HG03439 (cell line): ENCODE measurements at regions not wholly inside any gene's neighbourhood (a gene's known extent, or its start where the extent isn't known, plus 50 kb on each side); places are given as distances from the start of the nearest gene placed in this dataset.

Source experiments
- ATAC-seq: cut with Tn5 transposase; IDR thresholded peaks from one replicate; pipeline ENCODE4 v1.9.1; 2021; ENCODE audit warnings: mild to moderate bottlenecking, moderate library complexity; ENCODE audit not compliant: unreplicated experiment

- no peak for ATAC-seq
These were observed 50.8 kb upstream of the KCNJ6 start for GRCh38 chr21:37967036-37967435.

GRCh38 chr21:37968744-37969143, 52.5 kb upstream of the KCNJ6 start:
- no peak for ATAC-seq

- ATAC-seq = no peak
These were observed 54.3 kb upstream of the KCNJ6 start for GRCh38 chr21:37970548-37970947.

- ATAC-seq = no peak
These were observed 55.2 kb upstream of the KCNJ6 start for GRCh38 chr21:37971390-37971950.

DNA sequence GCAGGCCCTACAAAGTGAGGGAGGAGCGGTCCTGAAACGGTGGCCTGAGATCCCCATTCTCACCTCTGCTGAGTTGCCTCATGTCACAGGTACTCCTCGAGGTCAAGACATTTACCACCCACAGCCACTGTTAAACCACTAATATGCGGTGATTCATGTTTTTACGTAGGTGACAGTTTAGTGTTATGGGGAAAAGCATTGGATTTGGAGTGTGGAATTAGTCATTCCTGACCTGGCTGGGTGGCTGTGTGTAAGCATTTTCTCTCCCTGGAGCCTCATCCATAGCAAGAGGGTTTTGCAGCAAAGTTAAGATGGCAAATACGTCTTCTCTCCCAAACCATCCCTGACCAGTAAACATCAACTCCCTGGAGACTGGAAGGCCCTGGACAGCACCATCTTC, 57.8 kb upstream of the KCNJ6 start:
- no peak for ATAC-seq

DNA sequence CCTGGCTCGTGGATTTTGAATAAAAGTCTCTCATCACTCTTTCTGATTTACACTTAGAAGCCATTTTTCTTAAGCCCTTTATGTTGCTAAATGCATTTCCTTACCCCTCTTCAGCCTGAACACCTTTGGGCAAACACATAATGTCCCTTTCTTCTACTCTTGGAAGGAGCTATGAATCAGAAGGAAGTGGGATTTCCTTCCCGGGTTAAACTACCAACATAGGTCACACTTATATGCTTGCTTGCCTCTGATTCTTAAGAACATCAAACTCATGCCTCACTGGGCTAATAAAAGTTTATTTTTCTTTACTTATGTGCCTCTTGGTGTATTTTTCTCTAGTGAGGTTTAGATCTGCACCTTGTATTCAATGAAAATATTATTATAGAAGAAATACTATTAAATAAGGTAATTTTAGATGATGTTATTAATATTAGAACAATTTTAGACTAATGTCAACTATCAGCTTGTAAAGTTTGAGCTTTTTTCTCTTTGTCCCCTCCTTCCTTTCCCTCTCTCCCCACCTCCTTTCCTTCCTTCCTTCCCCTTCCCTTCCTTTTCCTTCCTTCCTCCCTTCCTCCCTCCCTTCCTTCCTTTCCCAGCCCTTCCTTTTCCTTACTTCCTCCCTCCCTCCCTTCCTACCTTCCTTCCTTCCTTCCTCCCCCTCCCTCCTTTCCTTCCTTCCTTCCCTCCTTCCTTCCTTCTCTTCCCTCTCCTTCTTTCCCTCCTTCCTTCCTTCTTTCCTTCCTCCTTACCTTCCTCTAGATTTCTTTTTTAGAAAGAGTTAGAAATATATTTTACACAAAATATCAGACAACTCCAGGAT, 66.5 kb upstream of the KCNJ6 start:
- ATAC-seq = no peak

DNA sequence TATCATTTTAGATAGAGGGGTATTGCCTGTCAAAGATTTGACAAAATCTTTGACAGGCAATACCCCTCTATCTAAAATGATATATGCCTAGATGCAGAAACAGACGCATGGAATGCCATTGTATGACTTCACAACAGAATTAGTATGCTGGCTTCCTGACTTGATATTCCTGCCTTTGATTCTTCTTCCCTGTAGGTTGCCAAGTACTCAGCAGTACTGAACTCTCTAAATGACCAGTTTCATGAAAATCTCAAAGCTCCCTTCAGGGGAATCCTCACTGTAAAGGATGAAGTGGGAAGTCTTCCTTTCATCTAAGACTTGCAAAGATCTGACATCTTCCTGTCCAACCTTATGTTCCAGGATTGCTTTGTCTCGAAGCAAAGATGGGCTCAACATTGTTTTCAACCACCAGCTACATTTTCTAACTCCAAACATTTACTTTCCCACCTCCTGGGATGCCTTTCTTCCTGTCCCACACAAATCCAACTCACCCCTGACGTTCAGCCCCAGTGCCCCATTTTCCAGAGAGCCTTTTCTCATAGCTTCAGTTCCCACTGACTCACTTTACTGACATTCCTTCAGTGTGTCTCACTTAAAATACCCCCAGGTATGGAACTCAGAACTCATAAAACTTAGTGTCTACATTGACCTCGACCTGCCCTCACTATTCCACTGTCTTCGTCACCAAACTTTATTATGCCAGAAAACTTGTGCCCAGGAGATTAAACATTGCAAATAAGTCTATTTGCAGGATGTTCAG, 67.3 kb upstream of the KCNJ6 start:
- no peak for ATAC-seq

GRCh38 chr21:37984416-37984815, 68.2 kb upstream of the KCNJ6 start:
- no peak for ATAC-seq

- ATAC-seq = no peak
These were observed 69.7 kb upstream of the KCNJ6 start for GRCh38 chr21:37986000-37986399.

DNA sequence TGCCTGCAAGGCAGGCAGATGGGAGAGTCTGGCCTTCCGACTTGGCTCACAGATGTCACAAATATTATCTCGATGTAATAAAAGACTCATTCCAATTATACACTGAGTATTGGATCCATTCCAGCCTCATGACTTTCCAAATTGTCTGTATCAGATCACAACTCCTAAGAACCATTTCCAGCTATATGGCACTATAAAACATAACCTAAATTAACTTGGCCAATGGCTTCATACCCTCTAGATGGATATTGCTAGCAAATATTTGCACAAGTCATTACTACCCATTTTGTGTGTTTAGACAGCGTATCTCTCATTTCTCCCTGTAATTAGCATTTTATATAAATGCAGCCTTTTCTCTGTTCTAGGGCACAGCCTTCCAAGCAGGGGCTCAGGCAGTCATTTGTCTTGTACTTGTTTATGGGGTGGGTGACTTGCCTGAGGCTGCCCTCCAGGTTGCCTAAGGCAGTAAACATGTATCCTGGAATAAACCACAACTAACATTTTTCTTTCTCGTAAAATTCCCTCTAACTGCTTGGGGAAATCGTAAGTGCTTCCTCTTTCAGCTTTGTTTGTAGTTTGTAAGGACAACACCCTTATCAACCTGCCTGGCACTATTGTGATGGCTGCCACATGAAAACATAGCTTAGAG, 70.6 kb upstream of the KCNJ6 start:
- ATAC-seq = no peak

DNA sequence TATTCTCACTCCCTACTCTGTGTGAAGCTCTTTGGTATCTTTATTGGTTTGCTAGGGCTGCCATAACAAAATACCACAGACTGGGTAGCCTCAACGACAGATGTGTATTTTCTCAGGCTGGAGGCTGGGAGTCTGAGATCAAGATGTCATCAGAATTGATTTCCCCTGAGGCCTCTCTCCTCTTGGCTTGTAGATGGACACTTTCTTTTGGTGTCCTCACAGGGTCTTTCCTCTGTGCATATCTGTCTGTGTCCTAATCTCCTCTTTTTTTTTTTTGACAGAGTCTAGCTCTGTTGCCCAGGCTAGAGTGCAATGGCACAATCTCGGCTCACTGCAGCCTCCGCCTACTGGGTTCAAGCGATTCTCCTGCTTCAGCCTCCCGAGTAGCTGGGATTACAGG, 71.4 kb upstream of the KCNJ6 start:
- ATAC-seq = no peak

- ATAC-seq = no peak
These were observed 76.8 kb upstream of the KCNJ6 start for GRCh38 chr21:37993071-37993470.

DNA sequence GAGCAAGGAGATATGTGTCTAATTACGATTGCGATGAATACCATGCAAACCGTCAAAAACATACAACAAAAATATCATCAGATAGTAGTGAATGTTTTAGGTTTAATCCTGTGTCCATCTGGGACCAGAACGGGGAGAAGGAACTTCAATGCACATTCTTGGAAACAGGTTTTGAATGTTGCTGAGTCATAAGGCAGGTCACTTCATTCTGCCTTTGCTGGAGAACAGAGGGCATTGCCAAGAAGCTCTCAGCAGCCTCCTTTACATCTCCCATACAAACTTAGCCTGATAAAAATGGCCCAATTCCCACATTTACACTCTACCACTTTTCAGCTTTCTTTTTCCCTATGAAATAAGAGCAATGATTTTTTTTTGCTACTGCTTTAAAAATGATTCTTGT, 78.0 kb upstream of the KCNJ6 start:
- ATAC-seq = no peak

GRCh38 chr21:38012672-38013071, 96.4 kb upstream of the KCNJ6 start:
- ATAC-seq = no peak

GRCh38 chr21:38013741-38014140, 97.5 kb upstream of the KCNJ6 start:
- no peak for ATAC-seq

- no peak for ATAC-seq
These were observed 98.0 kb upstream of the KCNJ6 start for GRCh38 chr21:38014298-38014697.

DNA sequence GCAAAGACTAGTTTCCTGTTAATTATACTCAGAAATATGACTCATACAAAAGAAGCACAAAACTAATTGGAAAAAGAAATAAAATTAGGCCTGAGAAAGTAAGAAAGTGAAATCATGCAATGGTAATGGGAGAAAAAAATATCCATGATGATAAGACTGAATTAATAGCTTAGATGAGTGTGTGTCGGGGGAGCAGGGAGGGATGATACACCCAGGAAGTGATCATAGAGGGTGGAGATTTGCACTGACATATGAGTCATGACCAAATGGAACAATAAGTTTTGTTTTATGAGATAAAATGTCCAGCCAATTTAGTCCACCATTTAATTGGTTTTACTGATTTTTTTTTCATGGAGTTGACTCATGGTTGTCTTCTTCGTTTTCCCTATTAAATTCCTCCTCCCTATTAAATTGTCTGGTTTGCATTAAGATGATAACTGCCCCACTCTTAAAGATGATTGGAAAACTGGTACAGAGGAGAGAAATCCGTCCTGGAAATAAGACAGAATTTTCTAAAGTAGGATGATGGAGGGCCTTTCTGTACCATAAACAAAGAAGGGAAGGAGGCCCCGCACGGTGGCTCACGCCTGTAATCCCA, 111.7 kb upstream of the KCNJ6 start:
- ATAC-seq = no peak

- ATAC-seq = no peak
These were observed 116.0 kb upstream of the KCNJ6 start for GRCh38 chr21:38032082-38032801.

DNA sequence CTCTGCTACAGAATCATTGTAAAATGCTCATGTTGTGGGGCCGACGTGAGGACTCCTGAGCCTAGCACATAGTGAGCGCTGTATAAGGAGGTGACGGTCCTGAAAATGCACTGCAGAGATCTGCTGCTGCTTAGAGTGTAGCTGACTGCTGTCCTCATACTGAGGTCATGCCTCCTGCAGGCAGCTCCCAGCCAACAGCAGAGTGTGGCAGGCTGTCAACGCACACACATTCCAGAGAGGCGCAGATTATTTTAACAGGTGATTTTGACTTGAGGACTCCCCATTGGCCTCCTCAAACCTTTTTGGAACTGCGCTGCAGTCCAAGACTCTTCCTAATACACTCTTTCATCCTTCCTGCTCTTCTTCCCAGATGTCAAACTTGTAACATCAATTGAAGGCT, 119.8 kb upstream of the KCNJ6 start:
- no peak for ATAC-seq

GRCh38 chr21:38037416-38037815, 121.2 kb upstream of the KCNJ6 start:
- ATAC-seq = no peak
